HuH-7 (cell line): ENCODE measurements at regions not wholly inside any gene's neighbourhood (a gene's known extent, or its start where the extent isn't known, plus 50 kb on each side); places are given as distances from the start of the nearest gene placed in this dataset.
"Not testable (repeated sequence)": the region's sequence is repeated elsewhere in the genome, so short reads cannot be mapped to it uniquely, and the experiment has no call there.

Source experiments
- DNase-seq: peaks from one replicate; pipeline ENCODE4 v3.0.0; 2011; ENCODE audit warnings: low spot score

DNA sequence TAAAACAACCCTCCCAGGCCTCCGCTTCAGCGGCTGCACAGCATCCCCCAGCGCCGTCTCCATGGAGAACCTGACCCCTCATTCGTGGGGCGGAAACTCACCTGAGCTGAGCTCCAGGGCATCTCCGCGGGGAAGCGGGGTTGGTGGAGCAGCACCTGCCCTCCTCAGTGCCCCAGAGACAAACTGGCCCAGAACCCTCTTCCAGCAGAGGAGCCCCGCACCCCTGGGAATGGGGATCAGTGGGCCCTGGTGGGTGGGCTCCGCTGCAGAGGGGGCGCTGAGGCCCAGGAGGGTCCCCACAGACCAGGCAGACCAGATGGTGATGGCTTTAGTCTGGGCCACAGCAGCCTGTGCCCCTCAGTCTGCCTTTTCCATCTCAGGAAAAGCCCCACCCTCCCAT, 261.2 kb downstream of the ADGRD1 start:
- not testable (repeated sequence) for DNase-seq

DNA sequence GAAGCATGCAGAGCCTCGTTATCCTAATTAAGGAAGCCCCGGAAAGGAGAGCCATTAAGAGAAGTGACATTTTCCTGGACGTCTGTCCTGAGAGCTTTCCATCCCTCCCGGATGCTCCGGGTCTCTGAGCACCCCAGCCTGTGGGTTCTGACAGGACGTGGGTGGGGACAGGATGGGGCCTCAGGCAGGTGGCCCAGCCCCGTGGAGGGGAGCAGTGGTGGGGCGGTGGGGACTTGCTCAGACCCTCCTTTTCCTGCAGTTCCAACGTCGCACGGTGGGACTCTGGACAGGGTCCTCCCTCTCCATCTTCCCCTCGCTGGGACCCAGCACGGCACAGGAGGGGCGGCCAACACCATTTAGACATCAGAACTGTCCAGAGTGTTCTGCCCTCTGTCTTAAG, 262.9 kb downstream of the ADGRD1 start:
- not testable (repeated sequence) for DNase-seq

DNA sequence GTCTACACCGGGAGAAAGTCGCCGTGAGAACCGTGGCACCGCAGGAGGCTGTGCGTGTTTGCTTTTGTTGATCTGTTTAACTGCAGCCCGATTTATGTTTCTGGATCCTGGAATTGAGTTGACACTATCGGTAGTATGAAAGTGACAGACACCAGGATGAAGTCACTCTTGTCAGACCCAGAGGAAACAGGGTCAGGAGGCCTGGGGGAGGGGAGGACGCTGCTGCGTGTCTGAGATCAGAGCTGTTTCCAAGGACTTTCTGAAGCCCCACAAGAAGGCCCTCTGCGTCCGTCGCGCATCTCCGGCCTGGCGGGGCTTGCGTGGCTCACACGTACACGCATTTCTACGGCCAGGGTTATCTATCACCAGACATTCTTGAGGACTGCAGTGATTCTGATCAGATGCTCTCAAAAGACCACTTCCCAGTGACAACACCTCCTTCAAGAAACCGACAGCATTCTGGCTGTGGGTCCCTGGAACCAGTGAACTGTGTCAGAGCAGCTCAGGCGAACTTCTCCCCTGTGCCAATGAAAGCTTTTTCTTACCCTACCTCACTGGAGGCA, 263.4 kb downstream of the ADGRD1 start:
- DNase-seq: no peak

DNA sequence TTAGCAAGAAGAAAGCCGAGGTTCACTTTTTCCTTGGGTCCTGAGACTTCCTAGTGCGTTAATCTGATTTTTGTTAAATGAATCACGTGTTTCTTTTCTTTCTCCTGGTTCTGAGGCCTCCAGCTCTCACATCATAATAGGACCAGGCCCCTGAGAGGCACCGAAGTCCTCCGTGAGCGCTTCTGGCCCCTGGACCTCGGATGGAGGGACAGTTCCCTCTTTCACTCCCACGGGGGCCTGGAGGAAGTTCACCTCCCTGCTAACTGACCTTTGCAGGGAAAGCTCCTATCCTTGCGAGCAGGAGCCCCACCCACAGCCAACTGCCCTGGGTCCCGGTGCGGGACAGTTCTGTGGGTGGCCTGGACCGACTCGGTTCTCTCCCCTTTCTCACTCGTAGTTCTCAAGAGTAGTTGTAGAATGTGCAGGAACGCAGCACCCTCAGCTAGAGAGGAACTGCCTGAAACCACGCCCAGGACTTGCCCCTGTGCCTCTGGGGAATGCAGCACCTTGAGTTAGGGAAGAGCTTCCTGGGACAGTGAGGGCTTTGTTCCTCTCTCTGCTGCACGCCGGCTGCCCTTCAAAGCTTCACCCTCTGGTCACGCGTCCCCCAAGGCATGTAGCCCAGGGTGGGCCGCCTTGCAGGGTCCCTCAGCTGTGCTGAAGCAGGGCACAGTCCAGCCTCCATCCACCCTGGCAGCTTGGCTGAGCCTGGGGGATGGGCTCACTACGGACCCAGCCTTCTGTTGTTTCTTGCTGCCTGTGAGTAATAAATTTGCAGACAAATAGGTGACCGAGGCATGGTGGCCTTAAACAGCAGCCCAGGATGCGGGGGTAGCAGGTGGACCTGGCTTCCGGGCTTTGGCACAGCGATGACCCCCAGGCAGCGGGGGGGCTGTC, 264.6 kb downstream of the ADGRD1 start:
- no peak for DNase-seq

DNA sequence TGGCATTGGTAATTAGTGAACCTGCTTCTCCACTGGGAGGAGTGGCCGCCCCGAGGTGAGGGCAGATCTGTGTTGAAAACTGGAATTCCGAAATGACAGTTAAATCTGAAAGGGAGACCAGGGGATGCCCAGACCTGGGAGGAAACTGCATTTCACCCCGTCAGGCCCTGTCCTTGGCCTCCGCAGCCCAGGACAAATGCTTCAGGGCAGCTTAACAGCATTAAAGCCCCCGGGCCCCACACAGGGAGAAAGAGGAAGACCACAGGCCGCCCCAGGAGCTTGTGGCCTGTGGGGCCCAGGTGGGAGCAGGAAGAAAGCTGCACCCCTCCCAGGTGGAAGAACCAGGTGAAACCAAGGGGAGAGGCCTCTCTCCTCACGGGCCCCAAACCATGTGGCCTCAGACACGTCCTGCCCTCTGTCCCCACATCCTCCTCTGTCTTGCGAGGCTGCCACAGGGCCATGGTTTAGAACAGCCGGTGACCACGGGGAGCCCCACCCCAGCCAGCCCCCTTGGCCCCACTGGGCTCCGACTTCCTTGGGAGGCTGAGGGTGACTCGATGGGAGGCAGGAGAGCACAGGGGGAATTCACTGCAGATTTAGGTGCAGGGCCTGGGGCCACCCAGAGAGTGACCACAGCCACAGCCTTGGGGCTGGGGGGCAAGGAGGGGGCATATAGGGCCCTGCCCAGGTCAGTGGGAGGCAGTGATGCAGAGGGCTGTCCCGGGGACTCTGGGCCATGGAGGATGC, 265.4 kb downstream of the ADGRD1 start:
- no peak for DNase-seq

DNA sequence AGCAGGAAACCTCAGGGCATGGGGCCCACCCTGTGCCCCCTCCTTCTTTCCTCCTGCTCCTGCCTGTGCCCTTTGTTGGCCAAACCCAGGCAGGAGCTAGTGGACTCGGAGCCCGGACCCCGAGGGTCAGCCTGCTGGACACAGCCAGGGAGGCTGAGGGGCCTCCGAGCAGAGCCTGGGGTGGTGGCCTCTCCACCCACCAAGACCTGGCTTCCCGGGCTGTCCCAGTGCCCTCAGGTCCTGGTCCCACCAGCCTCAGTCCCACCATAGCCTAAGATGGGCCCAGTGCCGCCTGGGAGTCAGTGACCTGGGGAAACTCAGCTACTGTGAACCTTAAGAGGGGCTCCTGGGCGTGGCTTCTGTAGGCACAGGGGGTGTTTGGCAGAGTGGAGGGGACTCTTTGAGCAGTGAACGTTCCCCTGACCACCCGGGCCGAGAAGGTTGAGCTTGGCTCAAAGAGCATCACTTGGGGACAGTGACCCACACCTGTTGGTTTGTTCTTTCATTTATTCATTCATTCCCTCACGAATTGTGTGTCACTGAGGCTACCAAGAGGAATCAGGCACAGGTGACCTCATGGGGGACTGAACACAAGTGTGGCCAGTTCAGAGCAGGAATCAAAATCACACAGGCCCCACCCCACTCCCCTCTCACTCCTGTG, 266.1 kb downstream of the ADGRD1 start:
- DNase-seq: no peak

DNA sequence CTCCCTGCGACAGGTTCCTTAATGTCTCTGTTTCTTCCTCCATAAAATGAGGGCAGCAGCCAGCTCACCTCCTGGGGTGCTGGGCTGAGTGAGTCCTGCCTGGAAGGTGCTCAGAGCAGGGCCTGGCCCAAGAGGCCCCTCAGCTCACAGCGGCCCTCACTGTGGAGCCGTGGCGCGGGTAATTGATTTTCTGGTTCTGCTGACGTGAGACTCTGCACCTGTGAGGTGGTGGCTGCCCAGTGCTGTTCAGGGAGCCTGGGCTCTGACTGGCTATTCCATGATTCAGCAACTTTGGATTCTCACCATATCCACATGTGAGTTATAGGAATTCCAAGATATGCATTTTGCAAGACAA, 266.6 kb downstream of the ADGRD1 start:
- DNase-seq: no peak

DNA sequence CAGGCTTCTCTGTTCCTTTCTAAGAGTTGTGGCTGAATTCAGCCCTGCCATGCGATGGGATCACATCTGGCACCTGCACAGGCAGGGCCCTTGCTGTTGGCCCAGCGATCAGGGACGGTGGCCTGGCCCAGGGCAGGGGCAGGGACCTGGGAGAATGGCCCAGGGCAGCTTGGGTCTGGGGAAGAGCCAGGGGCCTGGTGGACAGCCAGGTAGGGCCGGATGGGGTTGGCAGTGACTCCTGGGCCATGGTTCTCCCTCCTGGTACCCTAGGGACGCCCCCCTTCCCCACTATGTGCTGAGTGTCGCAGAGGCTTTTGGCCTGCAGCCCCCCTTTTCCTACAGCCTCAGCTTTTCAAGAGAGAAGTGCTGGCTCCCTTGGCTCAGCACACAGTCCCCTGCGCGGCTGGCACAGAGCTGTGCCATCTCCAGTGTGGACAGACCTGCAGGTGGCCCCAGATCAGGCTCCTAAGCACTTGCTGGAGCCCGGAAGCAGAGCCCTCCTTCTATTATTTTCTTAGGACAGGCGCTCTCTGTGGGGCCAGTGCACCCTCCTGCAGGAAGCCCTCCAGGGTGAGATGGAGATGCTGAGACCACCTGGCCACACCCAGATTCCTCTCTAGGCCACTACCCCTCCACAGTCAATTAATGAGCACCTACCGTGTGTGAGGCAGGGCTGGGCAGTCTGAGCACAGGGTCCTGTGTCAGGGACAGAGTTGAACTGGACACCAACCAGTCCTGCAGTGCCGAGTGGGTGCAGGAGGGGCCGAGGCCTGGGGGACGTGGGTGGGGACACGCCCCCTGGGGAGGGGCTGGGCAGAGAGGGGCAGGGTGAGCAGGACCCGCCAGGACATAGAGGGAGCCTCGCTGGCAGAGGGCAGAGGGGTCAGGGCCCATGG, 267.6 kb downstream of the ADGRD1 start:
- DNase-seq: no peak

DNA sequence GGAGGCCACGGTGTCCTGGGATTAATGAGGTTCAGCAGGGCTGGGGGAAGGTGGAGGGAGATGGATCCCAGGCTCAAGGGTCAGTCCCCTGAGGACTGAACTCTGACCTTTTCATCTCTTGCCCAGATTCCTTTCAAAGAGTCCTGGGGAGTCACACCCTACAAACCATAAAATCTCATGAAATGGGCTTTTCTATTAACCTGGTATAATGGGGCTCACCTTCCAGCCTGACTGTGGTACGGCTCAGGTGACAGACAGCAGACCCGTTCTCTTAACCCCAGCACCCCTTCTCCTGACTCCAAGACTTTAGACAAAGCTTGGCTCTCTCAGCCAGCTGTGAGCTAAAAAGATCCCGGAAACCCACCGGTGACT, 268.2 kb downstream of the ADGRD1 start:
- DNase-seq: no peak

DNA sequence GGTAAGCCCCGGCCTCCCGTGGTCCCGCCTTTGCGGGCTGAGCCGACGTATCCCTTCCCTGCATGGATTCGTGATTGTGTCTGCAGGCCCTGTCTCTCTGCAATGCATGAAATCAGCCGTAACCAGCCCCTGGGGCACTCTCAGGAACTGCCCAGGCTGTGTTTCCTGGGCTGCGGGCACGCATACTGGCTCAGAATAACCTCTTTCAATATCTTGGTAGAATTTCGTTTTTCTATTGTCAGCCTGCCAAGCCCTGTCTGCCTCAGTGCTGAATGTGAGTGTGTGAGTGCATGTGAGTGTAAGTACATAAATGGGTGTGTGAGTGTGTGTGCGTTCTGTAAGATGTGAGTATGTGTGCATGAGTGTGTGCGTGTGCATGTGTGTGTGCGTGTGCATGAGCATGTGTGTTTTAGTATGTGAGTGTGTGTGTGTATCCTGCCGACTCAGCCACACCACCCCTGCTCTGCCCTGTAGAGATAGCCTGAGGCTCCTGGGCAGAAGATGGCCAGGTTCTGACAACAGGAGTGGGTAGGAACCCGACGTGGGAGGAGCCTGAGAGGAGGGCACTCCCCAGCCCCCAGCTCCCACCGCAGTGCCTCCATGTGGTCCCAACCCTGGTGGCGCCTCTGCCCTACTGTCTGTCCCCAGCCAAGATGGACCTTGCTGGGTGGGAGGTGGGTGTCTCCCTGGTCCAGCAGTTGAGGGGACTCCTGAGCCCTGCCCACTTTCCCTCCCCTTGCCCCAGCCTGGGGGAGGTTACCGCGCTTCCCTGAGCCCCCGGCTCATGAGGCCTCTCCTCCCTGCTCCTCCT, 268.8 kb downstream of the ADGRD1 start:
- DNase-seq: no peak

DNA sequence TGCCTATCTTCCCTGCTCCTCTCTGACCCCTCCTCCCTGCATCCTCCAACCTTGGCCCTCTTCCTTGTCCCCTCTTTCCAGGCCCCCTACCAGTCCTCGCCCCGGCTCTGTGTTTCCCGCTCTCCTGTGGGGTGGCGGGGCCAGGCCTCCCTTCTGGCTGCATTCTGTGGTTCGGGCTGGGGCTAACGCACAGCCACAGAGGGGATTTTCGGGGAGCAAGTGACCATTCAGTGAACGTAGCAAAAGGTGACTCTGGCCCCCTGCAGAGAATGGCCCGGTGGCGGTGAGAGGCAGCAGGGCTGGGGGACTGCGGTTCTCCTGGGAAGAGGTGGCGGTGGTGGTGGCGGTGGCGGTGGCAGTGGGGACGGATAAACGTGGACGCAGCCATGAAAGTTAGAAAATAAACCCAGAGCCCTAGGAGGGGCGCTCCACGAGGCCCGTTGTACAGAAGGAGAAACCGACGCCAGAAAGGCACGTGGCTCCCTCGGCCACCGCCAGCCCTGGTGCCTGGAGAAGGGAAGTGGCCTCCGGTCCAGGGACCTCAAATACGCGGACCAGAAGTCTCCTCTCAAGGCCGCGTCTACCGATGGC, 269.6 kb downstream of the ADGRD1 start:
- no peak for DNase-seq

DNA sequence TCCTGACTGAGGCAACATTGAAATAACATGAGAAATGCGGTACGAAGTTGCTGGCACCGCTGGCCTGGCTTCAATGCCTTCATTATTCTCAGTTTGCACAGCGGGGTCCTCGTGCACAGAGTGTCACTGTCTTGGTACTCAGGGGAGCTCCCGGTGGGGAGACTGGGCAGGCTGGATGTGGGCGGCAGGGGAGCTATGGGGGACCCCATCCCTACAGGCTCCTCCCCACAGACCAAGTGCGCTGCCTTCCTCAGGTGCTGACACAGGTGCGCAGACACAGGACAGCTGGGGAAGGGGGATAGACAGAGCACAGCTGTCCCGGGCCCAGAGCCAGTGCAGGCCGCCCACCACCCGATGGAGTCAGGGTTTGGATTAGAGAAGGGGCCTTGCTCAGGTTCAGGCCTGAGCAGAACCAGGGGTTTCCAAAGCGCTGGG, 270.1 kb downstream of the ADGRD1 start:
- no peak for DNase-seq

DNA sequence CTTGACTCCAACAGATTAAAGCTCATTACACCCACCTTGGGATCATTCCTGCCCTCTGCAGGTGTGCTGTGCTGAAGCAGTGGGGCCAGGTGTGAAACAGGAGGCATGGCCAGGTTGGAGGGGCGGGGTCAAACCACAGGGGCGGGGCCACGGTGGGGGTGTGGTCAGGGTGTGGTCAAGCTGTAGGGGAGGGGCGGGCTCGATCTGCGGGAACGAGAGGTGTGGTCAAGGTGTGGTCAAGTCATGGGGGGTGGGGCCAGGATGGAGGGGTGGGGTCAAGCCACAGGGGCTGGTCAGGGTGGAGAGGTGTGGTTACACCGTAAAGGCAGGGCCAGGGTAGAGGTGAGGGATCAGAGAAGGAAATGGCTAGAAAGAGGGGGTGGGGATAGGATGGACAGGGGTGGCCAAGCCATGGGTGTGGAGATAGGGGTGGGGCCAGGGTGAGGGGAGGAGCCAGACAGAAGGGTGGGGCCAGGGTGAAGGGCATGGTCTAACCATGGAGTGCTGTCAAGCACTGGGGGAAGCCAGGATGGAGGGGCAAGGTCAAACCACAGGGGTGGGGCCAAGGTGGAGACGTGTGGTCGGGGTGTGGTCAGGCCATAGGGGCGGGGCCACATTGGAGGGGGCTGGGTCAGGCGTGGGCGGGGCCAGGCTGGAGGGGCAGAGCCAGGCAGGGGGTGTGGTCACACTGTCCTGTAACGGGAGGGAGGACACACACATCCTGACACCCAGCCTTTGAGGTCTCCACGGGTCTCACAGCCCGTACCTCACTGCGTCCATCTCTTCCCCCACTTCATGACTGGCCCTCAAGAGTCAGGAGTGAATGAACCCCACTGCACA, 270.7 kb downstream of the ADGRD1 start:
- not testable (repeated sequence) for DNase-seq

DNA sequence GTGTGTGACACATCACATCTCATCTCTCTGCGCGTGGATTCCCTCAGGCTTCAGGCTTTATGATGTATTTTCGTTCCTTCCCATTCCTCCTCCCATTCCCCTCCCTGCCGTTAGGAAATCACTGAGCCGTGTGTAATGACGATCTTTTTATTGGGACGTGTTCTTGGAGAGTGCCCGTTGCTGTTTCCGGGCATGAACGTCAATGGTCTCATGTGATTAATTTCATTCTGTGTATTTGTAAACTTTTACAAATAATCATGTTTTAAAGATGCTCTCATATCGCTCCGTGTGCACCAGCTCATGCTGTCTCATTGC, 271.3 kb downstream of the ADGRD1 start:
- not testable (repeated sequence) for DNase-seq

DNA sequence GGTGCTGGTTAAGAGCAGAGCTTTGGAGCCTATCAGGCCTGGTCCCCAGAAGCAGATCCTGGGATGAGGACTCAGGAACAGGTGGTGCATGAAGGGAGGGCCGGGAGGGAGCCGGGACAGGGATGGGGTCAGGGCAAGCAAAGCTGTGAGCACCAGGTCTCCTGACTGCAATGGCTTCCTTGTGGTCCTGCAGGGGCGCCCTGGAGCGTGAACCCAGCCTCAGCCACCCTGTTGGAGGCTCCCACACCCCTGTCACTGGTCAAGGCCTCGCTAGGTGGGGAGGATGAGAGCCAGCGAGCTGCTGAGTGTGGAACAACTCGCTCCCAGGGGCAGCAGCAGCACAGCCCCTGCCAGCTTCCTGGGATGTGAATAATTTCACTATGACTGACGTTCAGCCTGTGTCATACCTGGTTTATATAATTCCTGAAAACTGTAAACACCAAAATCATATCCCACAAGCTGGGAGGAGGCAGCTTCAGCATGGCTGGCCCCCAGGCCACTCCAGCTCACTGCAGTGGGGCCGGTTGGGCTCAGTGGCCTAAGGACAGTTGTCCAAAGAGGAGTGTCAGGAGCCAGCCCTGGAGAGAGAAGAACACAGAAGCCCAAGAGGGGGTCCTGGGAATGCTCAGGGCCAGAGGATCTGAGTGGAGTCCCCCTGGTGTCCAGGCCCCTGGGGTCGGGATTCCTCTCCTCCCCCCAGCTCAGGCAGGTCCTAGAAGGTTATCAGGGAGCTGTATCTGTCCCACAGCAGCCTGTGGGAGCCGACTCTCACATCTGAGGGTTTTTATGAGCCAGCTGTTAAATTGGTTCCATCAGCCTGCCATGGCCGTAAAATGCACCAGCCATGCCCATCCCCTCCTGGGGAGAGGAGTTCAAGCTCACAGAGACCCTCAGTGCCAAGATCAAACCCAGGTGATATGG, 272.9 kb downstream of the ADGRD1 start:
- no peak for DNase-seq

DNA sequence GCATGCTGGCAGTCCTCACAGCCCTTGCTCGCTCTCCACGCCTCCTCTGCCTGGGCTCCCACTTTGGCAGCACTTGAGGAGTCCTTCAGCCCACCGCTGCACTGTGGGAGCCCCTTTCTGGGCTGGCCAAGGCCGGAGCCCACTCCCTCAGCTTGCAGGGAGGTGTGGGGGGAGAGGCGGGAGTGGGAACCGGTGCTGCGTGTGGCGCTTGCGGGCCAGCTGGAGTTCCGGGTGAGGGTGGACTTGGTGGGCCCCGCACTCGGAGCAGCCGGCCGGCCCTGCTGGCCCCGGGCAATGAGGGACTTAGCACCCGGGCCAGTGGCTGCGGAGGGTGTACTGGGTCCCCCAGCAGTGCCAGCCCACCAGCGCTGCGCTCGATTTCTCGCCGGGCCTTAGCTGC, 273.9 kb downstream of the ADGRD1 start:
- DNase-seq: not testable (repeated sequence)

DNA sequence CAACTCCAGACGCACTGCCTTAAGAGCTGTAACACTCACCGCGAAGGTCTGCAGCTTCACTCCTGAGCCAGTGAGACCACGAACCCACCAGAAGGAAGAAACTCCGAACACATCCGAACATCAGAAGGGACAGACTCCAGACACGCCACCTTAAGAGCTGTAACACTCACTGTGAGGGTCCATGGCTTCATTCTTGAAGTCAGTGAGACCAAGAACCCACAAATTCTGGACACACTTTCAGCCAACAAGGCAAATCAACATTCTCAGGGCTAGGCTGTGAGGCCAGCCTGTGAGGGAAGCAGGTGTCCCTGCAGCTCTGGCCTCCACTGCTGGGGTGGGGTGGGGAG, 275.3 kb downstream of the ADGRD1 start:
- not testable (repeated sequence) for DNase-seq
